Progenitor cell of endocrine pancreas (in vitro differentiated cells): ENCODE measurements at regions not wholly inside any gene's neighbourhood (a gene's known extent, or its start where the extent isn't known, plus 50 kb on each side); places are given as distances from the start of the nearest gene placed in this dataset.
"Not testable (repeated sequence)": the region's sequence is repeated elsewhere in the genome, so short reads cannot be mapped to it uniquely, and the experiment has no call there.

ENCODE experiments used
- DNase-seq: peaks from one replicate; pipeline ENCODE4 v3.0.0; 2021; ENCODE audit warnings: low spot score; ENCODE audit not compliant: unreplicated experiment
- H3K27ac Mint-ChIP-seq: 2 replicates; pipeline ENCODE4 v1.8.0; 2021; ENCODE audit warnings: mild to moderate bottlenecking, moderate library complexity, mixed read lengths
- H3K27me3 Mint-ChIP-seq: 2 replicates; pipeline ENCODE4 v1.8.0; 2021; ENCODE audit warnings: mixed read lengths
- H3K36me3 Mint-ChIP-seq: 2 replicates; pipeline ENCODE4 v1.8.0; 2022; ENCODE audit warnings: mixed read lengths; ENCODE audit not compliant: insufficient read depth
- H3K4me1 Mint-ChIP-seq: 2 replicates; pipeline ENCODE4 v1.8.0; 2021; ENCODE audit warnings: low read depth, mixed read lengths
- H3K4me3 Mint-ChIP-seq: 2 replicates; pipeline ENCODE4 v1.8.0; 2021; ENCODE audit warnings: low read depth, mild to moderate bottlenecking, moderate library complexity, mixed read lengths
- H3K9me3 Mint-ChIP-seq: 2 replicates; pipeline ENCODE4 v1.8.0; 2021; ENCODE audit warnings: low read depth, mixed read lengths
- TF ChIP-seq, protein P1 (sequence below): fragments of 200-600 bp; sonication (generic); IDR thresholded peaks from one replicate; pipeline ENCODE4 v1.5.0; 2021; ENCODE audit warnings: antibody characterized with exemption, mild to moderate bottlenecking; ENCODE audit not compliant: unreplicated experiment

DNA sequence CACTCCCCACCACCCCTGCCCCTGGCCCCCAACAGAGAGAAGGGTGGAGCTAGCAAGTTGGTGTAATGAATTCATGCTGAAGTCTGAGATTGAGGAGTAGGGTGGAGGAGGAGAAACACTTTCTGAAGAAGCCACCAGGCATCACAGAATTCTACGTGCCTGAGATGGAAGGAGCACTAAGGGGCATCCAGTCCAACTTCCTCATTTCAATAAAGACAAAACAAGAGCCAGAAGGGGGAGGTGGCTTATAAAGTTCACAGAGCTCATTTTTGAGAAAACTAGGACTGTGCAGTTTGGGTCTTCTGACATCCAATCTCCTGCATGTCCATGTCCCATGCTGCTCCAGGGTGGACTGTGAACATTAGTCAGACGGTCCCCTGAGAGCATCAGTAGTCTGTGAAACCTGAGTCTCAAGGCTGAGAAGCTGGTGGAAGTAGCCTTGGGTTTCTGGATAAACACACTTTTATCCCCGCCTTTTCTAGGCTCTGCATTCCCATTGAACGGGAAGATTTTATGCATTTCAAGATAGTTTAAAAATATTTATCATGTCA, 77.7 kb downstream of the TRIM43 start:
- no peaks in the 10 kb centered on the region for H3K36me3 Mint-ChIP-seq
- H3K9me3 Mint-ChIP-seq = no peaks in the 10 kb centered on the region
- H3K27me3 Mint-ChIP-seq = peaks cover 61% of the 10 kb centered on the region
- TF ChIP-seq, protein P1, sequence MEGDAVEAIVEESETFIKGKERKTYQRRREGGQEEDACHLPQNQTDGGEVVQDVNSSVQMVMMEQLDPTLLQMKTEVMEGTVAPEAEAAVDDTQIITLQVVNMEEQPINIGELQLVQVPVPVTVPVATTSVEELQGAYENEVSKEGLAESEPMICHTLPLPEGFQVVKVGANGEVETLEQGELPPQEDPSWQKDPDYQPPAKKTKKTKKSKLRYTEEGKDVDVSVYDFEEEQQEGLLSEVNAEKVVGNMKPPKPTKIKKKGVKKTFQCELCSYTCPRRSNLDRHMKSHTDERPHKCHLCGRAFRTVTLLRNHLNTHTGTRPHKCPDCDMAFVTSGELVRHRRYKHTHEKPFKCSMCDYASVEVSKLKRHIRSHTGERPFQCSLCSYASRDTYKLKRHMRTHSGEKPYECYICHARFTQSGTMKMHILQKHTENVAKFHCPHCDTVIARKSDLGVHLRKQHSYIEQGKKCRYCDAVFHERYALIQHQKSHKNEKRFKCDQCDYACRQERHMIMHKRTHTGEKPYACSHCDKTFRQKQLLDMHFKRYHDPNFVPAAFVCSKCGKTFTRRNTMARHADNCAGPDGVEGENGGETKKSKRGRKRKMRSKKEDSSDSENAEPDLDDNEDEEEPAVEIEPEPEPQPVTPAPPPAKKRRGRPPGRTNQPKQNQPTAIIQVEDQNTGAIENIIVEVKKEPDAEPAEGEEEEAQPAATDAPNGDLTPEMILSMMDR = no peak
- H3K4me3 Mint-ChIP-seq = no peak overlapping the region
- H3K4me1 Mint-ChIP-seq = no peaks in the 10 kb centered on the region
- DNase-seq = no peak
- H3K27ac Mint-ChIP-seq = no peak overlapping the region

DNA sequence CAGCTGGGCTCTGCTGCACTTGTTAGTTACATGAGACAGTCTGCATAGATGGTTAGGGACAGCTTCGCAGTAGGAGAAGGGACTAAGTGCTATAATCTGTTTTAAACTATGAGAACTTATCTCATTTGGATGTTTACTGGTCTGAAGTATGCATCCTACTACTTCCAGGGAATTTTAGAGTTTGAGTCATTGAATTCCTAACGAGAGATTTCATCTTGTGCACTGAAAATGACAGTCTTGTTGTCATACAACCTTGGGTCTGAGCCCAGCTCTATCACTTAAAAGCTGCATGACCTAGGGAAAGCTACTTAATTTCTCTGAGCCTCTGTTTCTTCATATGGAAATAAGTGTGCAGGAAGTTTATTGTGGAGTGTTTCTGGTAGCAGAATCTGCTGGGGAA, 78.4 kb downstream of the TRIM43 start:
- no peak for DNase-seq
- TF ChIP-seq, protein P1 = no peak
- Mint-ChIP-seq H3K9me3 (no peaks in the 10 kb centered on the region), H3K4me1 (no peaks in the 10 kb centered on the region), H3K27me3 (peaks cover 58% of the 10 kb centered on the region), H3K4me3 (no peak overlapping the region), H3K27ac (no peak overlapping the region), H3K36me3 (no peaks in the 10 kb centered on the region)

DNA sequence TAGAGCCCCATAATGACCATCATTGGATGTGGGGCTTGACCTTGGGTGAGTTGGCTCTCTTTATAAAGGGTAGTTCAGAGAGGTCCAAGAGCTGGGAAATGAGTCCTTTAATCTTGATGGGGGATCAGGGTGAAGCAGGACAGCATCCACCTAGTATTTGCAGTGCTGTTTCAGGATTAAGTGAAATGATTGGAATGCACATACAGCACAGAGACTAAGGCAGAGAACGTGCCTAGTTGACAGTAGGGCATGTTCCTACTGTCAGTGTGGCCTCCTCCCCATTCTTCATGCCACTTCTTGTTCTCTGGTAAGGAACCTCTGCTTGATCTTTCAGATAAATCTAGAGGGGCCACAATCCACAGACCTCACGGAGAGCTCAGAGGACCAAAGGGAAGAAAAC, 78.9 kb downstream of the TRIM43 start:
- Mint-ChIP-seq H3K4me1 (no peaks in the 10 kb centered on the region), H3K27ac (no peak overlapping the region), H3K9me3 (no peaks in the 10 kb centered on the region), H3K27me3 (peaks cover 60% of the 10 kb centered on the region), H3K4me3 (no peak overlapping the region), H3K36me3 (no peaks in the 10 kb centered on the region)
- TF ChIP-seq, protein P1 = no peak
- no peak for DNase-seq

DNA sequence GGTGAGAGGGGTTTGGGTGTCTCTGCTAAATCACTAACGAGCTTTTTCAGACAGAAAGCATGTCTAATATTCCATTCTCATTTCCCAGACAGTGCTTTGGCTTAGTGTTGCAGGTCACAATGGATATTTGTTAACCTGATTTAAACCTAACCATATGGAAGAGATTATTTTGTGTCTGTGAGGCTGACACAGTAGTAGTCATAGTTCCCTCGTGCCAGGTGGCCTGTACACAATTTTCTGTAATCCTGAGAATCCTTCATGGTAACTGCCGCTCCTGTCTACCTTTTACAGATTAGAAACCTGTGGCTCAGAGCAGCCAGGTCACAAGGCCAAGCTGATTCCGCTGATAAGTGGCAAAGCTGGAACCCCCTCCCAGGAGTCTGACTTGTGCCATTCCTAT, 79.4 kb downstream of the TRIM43 start:
- H3K27ac Mint-ChIP-seq, DNase-seq, H3K4me1 Mint-ChIP-seq, H3K36me3 Mint-ChIP-seq, H3K4me3 Mint-ChIP-seq, H3K9me3 Mint-ChIP-seq: not testable (repeated sequence)
- peaks cover 60% of the 10 kb centered on the region for H3K27me3 Mint-ChIP-seq

DNA sequence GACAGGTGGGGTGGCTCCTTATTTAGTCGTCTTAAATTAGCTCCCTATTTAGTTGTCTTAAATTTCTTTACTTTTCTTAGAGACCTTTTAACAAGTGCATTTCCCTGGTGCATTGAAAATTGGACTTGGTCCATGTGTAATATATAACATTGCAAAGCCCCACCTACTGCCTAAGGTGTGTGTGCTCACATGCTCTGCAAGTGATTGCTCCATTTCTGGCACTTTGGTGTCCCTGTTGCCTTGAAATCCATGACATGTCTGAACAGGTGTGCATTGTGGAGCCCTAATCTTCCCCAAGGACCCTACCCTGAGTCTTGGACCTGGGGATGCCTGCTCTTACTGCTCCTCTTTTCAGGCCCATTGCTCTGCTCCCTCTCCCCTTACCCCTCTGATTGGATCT, 80.2 kb downstream of the TRIM43 start:
- H3K9me3 Mint-ChIP-seq, H3K27ac Mint-ChIP-seq, DNase-seq, H3K36me3 Mint-ChIP-seq, H3K4me3 Mint-ChIP-seq, H3K4me1 Mint-ChIP-seq: not testable (repeated sequence)
- H3K27me3 Mint-ChIP-seq = peaks cover 56% of the 10 kb centered on the region

DNA sequence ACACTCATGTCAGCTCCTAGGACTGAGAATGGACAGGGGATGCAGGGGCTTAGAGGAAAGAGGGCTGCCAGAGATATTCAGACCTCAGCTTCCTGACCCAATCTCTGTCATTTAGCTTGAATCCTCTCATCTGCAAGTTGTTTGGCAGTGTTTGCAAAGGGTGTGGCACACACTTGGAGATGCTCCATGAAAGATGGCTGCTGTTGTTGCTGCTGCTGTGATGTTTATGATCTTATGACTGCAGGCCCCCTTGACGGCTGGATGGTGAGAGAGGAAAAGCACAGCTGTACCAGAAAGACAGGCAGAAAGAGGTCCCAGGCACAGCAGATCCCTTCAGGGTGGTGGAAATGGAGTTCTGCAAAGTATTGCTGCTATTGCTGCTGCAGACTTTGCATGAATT, 80.7 kb downstream of the TRIM43 start:
- DNase-seq, H3K4me1 Mint-ChIP-seq, H3K36me3 Mint-ChIP-seq, H3K27ac Mint-ChIP-seq, H3K4me3 Mint-ChIP-seq, H3K9me3 Mint-ChIP-seq: not testable (repeated sequence)
- peaks cover 57% of the 10 kb centered on the region for H3K27me3 Mint-ChIP-seq

DNA sequence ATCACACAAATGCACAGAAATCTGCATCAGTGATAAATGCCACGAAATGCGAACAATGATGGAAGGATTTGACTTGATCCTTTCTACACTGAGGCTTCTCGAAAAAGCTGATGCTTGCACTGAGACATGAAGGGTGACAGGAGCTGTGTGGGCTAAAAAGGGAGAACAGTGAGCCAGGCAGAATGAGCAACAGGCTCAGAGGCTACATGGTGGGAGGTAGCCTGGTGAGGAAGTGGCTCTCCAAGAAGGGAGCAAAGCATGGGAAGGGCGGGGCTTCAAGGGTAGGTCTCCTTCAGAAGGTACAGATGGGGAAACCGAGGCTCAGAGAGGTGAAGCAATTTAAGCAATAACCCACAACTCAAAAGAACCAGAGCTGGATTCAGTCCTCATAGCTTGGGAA, 82.4 kb downstream of the TRIM43 start:
- no peak for DNase-seq
- no peaks in the 10 kb centered on the region for H3K4me1 Mint-ChIP-seq
- H3K36me3 Mint-ChIP-seq = no peaks in the 10 kb centered on the region
- H3K27ac Mint-ChIP-seq = no peak overlapping the region
- no peak overlapping the region for H3K4me3 Mint-ChIP-seq
- TF ChIP-seq, protein P1 = no peak
- H3K9me3 Mint-ChIP-seq = no peaks in the 10 kb centered on the region
- peaks cover 54% of the 10 kb centered on the region for H3K27me3 Mint-ChIP-seq

DNA sequence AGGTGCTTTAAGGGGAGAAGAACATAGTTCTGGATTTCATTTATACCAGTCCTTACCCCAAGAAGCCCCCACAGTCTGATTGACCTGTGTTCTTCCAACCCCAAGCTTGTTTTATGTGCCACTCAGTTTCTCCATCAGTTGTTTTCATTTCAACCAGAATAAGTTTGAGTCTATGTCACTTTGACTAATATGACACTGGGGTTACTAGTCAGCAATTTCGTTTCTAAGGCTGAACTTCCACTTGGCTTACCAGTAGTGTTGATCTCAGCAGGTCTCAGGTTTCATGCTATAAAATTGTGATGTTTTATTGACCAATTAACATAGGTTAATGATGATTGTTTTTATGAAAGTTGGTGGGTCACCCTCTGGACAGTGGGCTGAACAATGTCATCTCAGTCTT, 84.8 kb downstream of the TRIM43 start:
- DNase-seq, H3K27ac Mint-ChIP-seq, H3K36me3 Mint-ChIP-seq, H3K9me3 Mint-ChIP-seq, H3K4me3 Mint-ChIP-seq, H3K4me1 Mint-ChIP-seq: not testable (repeated sequence)
- peaks cover 67% of the 10 kb centered on the region for H3K27me3 Mint-ChIP-seq
